ENCODE measurements at regions not wholly inside any gene's neighbourhood (a gene's known extent, or its start where the extent isn't known, plus 50 kb on each side); places are given as distances from the start of the nearest gene placed in this dataset.

- DNase-seq = no peak
Measured at GRCh38 chr6:1516742-1517520, 92.8 kb upstream of the FOXC1 start.

DNA sequence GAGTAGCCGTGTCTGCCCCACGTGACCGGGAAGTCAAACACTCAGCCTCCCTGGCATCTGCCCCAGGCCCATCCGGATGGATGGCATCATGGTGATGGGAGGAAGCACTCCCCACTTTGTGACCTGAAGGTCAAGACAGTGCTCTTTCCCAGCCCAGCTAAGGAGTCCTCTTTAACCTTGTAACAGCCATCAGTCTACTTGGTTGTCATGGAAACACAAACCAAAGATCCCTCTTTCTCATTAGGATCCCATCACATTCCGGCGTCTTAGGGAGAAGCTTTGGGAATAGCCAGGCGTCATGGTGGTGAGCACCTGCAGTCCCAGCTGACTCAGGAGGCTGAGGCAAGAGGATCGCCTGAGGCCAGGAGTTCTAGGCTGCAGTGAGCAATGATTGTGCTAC, 90.9 kb upstream of the FOXC1 start:
- no peak for DNase-seq

- DNase-seq = no peak
Measured at GRCh38 chr6:1519597-1519996, 90.1 kb upstream of the FOXC1 start.

- no peak for DNase-seq
Measured at GRCh38 chr6:1522779-1523178, 86.9 kb upstream of the FOXC1 start.

DNA sequence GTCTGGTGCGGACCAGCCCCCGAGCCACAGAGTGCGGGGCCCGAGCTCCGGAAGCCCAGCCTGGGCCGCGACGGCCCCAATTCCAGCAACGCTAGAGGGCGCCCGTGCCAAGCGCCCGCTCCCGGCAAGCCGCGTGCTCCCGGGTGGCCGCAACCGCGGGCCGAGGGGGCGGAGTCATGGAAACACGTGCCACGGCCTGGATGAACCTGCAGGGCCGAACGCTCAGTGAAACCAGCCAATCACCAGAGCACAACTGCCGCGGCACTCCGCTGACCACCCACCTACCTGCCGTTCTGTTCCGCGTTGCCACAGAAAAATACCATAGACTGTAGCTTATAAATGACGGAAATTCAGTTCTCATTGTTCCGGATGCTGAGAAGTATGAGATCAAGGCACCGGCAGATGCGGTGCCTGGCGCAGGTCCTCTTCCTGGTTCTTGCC, 85.7 kb upstream of the FOXC1 start:
- DNase-seq = peak; percentile 80 to 88

GRCh38 chr6:1525364-1526038, 84.2 kb upstream of the FOXC1 start:
- no peak for DNase-seq

- no peak for DNase-seq
Measured at GRCh38 chr6:1526398-1527072, 83.2 kb upstream of the FOXC1 start.

DNA sequence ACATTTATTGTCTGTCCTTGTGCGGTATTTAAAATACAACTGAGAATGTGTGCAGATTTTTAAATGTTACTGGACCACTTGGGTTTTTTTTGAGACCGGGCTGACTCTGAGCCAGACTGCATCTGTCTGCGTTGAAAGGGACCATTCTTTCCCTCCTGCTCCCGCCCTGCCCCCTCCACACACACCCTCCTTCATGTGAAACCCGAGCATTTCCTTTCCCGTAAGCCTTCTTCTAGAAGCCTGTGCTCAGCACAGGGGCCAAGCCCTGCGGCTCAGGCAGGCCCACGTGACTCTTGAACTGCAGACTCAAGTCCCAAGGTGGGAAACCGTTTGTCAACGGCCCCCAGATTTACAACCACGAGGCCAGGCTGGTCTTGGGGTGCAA, 82.7 kb upstream of the FOXC1 start:
- no peak for DNase-seq

DNA sequence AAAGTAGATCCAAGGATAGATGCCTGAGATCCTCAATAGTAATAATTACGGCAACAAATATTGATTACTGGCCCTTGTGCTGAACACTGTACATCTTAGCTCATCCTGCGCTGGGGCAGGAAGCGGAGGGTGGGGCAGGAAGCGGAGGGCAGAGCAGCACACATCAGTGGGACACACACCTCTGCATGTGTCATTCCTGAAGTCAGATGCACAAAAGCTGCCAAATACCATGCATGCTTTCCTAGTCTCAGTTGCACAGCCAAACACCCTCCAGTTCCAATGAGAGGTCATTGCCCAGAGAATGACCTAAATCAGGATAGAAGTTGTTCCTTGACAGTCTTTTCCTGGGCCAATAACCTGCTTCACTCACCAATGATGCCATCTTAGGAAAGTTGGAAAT, 74.4 kb upstream of the FOXC1 start:
- DNase-seq = no peak

DNA sequence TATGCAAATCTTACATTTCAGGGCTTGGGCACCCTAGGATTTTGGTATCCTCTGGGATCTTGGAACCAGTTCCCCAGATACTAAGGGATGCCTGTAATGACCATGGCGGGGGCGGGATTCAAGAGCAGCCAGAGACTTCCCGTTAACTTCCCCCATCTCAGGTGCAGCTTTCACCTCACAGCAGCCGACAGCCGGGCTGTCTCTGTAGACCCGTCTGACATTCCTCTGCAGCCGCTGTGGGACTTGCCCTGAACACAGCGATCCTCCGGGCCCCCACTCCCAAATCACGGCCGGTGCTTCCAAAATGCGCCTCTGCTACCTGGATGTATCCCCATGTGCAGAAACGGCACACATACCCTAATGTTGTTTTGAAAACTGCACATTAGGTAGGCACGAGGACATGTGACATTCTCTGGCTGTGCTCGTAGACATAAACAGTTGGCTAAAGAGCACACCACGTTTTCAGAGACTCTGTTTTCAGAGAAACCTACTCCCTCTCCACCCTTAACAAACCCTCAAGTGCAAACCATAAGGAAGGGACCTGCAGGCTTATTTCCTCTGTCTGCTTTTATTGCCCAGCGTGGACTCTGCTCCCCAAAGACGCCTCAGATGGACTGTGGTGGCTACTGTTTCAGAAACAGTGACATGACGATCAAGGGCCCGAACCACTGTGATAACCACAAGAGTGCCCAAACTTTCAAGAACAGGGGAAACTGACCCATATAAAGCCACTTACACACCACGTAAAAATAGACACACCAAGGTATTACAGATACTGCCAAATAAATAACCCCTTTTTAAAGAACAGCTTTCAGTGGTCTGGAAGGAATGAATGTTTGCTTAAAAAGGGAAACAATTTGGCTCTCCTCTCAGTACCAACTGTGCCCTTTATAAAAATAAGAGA, 72.9 kb upstream of the FOXC1 start:
- no peak for DNase-seq

GRCh38 chr6:1538369-1538768, 71.3 kb upstream of the FOXC1 start:
- no peak for DNase-seq

- no peak for DNase-seq
Measured at GRCh38 chr6:1538810-1539478, 70.8 kb upstream of the FOXC1 start.

DNA sequence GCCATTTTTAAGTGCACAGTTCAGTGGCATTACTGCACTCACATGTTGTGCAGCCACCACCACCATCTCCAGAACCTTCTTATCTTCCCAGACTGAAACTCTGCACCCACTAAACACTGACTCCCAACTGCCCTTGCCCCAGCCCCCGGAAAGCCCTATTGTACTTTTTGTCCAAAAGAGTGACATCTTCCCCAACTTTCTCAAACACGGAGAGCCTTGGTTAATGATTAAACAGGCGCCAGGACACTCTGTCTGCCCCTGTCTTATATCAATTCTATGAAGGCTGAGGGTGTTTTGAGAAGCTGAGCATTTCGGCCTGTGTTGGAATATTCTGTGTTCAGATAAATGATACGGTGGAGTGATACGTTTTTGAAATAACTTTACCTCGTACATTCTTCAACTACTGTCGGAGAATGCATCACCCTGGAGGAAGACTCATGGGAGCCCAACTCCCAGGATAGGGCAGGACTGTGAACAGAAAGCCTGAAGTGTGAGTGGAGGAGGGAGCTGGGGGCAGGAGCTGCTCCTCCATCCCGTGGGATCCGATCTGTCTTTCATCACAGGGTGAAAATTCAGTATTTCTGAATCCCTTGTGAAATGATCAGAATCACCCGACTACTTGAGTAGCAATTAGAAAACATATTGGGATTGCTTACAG, 68.7 kb upstream of the FOXC1 start:
- DNase-seq = no peak

DNA sequence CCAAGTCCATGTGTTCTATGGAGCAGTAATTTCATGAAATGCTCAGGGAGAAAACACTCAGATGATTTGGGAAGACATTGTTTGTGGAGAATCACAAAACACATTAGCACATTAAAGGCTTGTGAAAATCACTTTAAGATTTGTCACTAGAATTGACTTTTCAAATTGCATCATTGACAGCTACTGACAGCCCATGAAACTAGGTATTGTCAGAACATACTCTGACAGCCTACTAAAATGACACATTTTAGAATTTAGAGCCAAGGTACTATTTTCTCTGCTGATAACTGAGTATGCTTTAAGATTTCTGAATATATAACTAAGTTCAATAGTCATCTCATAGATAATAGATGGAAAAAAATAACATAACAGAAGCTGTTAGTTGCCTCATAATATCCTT, 67.4 kb upstream of the FOXC1 start:
- DNase-seq = no peak

DNA sequence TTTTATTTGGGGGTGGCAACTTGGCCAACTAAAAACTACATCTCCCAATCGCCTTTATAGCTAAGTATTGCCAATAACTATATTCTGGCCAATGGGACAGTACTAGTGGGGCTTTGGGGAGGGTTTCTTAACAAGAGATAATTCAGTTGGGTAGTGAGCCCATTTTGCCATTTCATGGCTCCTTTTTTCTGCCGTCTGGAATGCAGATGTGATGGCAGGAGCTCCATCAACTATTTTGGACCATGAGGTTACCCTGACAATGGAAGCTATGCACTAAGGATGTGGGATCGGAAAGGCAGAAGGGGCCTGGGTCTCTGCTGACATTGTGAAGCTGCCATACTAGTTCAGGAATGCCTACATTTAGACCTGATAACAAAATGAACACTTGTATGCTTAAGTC, 67.0 kb upstream of the FOXC1 start:
- DNase-seq = no peak

DNA sequence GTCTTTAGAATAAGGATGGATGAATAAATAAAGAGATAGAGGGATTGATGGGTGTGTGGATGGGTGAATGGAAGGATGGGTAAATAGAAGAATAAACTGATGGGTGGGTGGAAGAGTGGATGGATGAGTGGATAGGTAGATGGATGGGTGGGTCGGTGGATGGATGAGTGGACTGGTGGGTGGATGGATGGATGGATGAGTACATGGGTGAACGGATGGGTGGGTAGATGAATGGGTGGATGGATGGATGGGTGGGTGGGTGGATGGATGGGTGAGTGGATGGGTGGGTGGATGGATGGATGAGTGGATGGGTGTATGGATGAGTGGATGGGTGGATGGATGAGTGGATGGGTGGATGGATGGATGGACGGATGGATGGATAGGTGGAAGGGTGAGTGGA, 65.7 kb upstream of the FOXC1 start:
- DNase-seq = no peak

DNA sequence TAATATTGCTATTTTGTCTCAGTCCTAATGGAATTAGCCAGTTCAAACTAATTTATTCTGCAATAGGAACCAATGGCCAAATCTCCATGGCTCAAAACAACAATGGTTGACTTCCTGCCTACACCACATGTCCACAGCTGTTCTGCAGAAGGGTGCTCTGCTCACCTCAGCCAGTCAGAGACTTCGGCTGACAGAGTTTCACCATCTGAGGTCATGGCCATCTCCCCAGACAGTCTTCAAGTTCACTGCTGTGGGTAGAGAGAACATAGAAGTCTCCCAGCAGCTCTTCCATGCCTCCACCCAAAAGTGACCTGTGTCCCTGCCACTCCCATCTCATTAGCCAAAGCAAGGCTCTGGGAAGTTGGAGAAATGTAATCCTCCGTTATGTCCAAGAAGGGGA, 65.1 kb upstream of the FOXC1 start:
- no peak for DNase-seq

GRCh38 chr6:1545654-1546053, 64.1 kb upstream of the FOXC1 start:
- DNase-seq = no peak

DNA sequence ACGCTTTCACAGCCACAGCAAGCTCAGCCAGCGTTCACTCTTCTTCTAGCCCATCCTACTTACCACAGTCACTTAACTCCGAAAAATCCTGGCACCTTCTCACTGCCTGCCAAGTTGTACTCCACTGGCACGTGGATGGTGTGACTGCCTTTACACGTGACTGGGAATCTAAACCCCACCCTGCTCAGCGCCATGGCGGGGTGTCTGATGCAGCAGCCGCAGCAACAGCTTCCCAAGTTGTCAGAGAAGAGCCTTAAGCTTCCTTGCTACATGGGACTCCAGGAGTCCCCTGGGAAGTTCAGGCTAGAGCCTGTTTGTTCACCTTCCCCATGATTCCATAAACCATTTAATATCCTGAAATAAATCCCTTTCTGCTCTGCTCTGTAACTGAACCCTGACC, 61.9 kb upstream of the FOXC1 start:
- no peak for DNase-seq

DNA sequence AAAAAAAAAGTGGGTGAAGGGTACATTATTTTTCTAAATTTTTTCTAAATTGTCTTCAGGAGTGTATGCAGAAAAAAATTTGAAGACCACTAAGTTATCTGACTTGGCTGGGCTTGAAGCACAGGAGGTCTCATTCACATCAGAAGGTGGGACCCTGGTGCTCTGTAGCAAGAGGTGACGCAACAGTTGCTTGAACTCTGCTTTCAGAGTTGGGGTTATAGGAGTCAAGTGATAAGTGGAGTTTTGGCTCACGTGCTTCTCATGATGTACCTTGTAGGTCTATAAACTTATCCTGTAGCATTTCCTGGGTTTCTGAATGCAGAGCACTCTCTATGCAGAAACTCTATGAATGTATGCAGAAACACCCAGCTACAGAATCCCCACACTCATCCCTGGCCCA, 58.5 kb upstream of the FOXC1 start:
- DNase-seq = no peak

GRCh38 chr6:1552296-1552761, 57.4 kb upstream of the FOXC1 start:
- DNase-seq = no peak

- no peak for DNase-seq
Measured at GRCh38 chr6:1553562-1554083, 56.1 kb upstream of the FOXC1 start.

Measured in NCI-H1930 (cell line).